Ascending aorta (tissue), 2 donors: ENCODE measurements at regions not wholly inside any gene's neighbourhood (a gene's known extent, or its start where the extent isn't known, plus 50 kb on each side); places are given as distances from the start of the nearest gene placed in this dataset.

Experiments
- DNase-seq, 2 donors: peaks; one replicate each; pipeline ENCODE4 v3.0.0-alpha.2; 2019; ENCODE audit warnings: low spot score in 2 of 2
- H3K27ac ChIP-seq, 2 donors: fragments of 200-600 bp; sonication (generic); one replicate each; pipeline ENCODE4 v1.5.1; 2016 to 2017; ENCODE audit warnings: mild to moderate bottlenecking in 1 of 2
- H3K27me3 ChIP-seq: fragments of 200-600 bp; sonication (generic); one replicate; pipeline ENCODE4 v1.5.1; 2017
- H3K36me3 ChIP-seq, 2 donors: fragments of 200-600 bp; sonication (generic); one replicate each; pipeline ENCODE4 v1.5.1; 2016
- H3K4me1 ChIP-seq, 2 donors: fragments of 200-600 bp; sonication (generic); one replicate each; pipeline ENCODE4 v1.5.1; 2016 to 2017; ENCODE audit warnings: mild to moderate bottlenecking in 1 of 2
- H3K4me3 ChIP-seq, 2 donors: fragments of 200-600 bp; sonication (generic); one replicate each; pipeline ENCODE4 v1.5.1; 2016 to 2017; ENCODE audit warnings: mild to moderate bottlenecking in 1 of 2
- H3K9me3 ChIP-seq, 2 donors: fragments of 200-600 bp; sonication (generic); one replicate each; pipeline ENCODE4 v1.5.1; 2016
- intact Hi-C: fragments of 100-400 bp; cut with DNase I; formaldehyde crosslinking; loops from one replicate; pipeline ENCODE4 v1.15.1; 2023
- TF ChIP-seq, protein P1 (sequence below), 3 experiments: fragments of 200-600 bp in 2 of 3; fragments of 450-650 bp in 1 of 3; sonication (generic) in 2 of 3; IDR thresholded peaks; one replicate each; pipeline ENCODE4 v1.5.1; 2016 to 2019; ENCODE audit warnings: antibody characterized with exemption in 3 of 3, mild to moderate bottlenecking in 1 of 3, moderate library complexity in 1 of 3

DNA sequence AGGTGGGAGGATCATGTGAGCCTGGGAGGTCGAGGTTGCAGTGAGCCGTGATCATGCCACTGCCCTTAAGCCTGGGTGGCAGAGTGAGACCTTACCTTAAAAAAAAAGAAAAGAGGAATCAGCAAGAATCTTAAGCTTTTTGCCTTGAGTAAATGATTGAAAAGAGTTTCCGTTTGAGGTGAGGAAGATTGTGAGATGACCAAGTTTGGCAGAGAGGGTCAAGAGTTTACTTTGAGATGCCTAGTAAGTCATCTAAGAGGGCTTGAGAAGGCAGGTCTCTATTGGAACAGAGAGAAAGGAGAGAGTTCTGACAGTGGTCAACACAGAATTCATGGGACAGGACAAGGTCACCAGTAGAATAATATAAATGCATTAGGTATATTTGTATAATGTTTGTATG, 572.1 kb downstream of the TLE4 start:
- Histone ChIP-seq H3K27me3 (no peaks in the 10 kb centered on the region), H3K4me1 (no peaks in the 10 kb centered on the region), H3K9me3 (no peaks in the 10 kb centered on the region), H3K36me3 (no peaks in the 10 kb centered on the region), H3K4me3 (no peak overlapping the region), H3K27ac (no peak overlapping the region)
- DNase-seq, result no peak
- intact Hi-C loops, result no loop called here
- TF ChIP-seq, protein P1, sequence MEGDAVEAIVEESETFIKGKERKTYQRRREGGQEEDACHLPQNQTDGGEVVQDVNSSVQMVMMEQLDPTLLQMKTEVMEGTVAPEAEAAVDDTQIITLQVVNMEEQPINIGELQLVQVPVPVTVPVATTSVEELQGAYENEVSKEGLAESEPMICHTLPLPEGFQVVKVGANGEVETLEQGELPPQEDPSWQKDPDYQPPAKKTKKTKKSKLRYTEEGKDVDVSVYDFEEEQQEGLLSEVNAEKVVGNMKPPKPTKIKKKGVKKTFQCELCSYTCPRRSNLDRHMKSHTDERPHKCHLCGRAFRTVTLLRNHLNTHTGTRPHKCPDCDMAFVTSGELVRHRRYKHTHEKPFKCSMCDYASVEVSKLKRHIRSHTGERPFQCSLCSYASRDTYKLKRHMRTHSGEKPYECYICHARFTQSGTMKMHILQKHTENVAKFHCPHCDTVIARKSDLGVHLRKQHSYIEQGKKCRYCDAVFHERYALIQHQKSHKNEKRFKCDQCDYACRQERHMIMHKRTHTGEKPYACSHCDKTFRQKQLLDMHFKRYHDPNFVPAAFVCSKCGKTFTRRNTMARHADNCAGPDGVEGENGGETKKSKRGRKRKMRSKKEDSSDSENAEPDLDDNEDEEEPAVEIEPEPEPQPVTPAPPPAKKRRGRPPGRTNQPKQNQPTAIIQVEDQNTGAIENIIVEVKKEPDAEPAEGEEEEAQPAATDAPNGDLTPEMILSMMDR (IDR thresholded peaks at IDR 0.05), result no peak

GRCh38 chr9:80134487-80134886, 562.7 kb downstream of the TLE4 start:
- no peak for DNase-seq
- TF ChIP-seq, protein P1 (IDR thresholded peaks at IDR 0.05), result no peak
- no peak overlapping the region for H3K27ac ChIP-seq
- H3K27me3 ChIP-seq, result no peaks in the 10 kb centered on the region
- H3K4me1 ChIP-seq, result no peaks in the 10 kb centered on the region
- H3K4me3 ChIP-seq, result no peak overlapping the region
- no peaks in the 10 kb centered on the region for H3K9me3 ChIP-seq
- intact Hi-C loops, result no loop called here
- H3K36me3 ChIP-seq, result no peaks in the 10 kb centered on the region

GRCh38 chr9:80131627-80132026, 559.9 kb downstream of the TLE4 start:
- intact Hi-C loops, result no loop called here
- DNase-seq, result no peak
- no peak overlapping the region for H3K27ac ChIP-seq
- no peaks in the 10 kb centered on the region for H3K36me3 ChIP-seq
- H3K4me1 ChIP-seq, result no peaks in the 10 kb centered on the region
- H3K27me3 ChIP-seq, result no peaks in the 10 kb centered on the region
- no peak overlapping the region for H3K4me3 ChIP-seq
- TF ChIP-seq, protein P1 (IDR thresholded peaks at IDR 0.05), result no peak
- H3K9me3 ChIP-seq, result no peaks in the 10 kb centered on the region

- no peaks in the 10 kb centered on the region for H3K36me3 ChIP-seq
- H3K27me3 ChIP-seq, result no peaks in the 10 kb centered on the region
- intact Hi-C loops, result no loop called here
- H3K4me1 ChIP-seq, result no peaks in the 10 kb centered on the region
- no peak for DNase-seq
- H3K4me3 ChIP-seq, result no peak overlapping the region
- H3K9me3 ChIP-seq, result no peaks in the 10 kb centered on the region
- TF ChIP-seq, protein P1 (IDR thresholded peaks at IDR 0.05), result no peak
- H3K27ac ChIP-seq, result no peak overlapping the region
Observed at GRCh38 chr9:80127920-80128319, 556.2 kb downstream of the TLE4 start.

DNA sequence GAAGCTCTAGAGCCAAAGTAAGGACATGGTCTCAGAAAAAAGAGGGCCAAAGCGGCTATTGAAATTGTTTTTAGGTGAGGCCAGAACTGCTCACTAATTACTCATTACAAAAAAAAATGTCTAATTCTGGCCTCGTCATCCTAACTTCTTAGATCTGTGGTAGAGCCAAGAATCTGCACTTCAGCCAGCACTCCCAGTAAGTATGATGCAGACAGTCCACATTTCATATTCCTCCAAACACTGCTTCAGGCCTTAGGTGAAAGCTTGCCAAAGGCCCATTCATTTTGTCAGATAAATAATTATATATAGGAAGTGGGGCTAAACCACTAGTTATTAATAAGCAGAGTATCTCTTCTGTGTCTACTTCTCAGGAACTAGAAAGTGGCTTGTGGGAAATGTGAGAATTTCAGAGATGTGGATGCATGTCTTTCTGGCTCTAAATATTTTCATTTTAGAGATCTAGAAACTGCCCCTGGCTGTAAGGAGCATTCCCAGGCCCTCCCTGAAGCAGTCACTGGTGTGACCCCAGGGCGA, 554.0 kb downstream of the TLE4 start:
- intact Hi-C loops, result no loop called here
- Histone ChIP-seq H3K27ac (no peak overlapping the region), H3K27me3 (no peaks in the 10 kb centered on the region), H3K4me3 (no peak overlapping the region), H3K4me1 (no peaks in the 10 kb centered on the region), H3K9me3 (no peaks in the 10 kb centered on the region), H3K36me3 (no peaks in the 10 kb centered on the region)
- TF ChIP-seq, protein P1 (IDR thresholded peaks at IDR 0.05), result no peak
- DNase-seq, result no peak

DNA sequence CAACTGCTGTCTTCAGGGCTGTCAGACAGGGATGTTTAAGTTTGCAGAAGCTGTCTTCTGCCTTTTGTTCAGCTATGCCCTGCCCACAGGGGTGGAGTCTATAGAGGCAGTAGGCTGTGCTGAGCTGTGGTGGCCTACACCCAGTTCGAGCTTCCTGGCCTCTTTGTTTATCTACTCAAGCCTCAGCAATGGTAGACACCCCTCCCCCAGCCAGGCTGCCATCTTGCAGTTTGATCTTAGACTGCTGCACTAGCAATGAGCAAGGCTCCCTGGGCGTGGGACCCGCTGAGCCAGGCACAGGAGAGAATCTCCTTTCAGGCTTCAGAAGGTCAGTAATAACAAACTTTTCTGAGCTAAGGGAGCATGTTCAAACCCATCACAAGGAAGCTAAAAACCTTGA, 545.3 kb downstream of the TLE4 start:
- Histone ChIP-seq H3K27me3 (no peaks in the 10 kb centered on the region), H3K4me1 (no peaks in the 10 kb centered on the region), H3K27ac (no peak overlapping the region), H3K36me3 (no peaks in the 10 kb centered on the region), H3K4me3 (no peak overlapping the region), H3K9me3 (no peaks in the 10 kb centered on the region)
- intact Hi-C loops, result no loop called here
- TF ChIP-seq, protein P1 (IDR thresholded peaks at IDR 0.05), result no peak
- no peak for DNase-seq
